ENCODE measurements at regions not wholly inside any gene's neighbourhood (a gene's known extent, or its start where the extent isn't known, plus 50 kb on each side); places are given as distances from the start of the nearest gene placed in this dataset.

GRCh38 chrX:45324941-45325340 lies 124.3 kb upstream of the DIPK2B start (continued):
- TF ChIP-seq PBX2 (CRISPR knock-in tag; IDR thresholded peaks at IDR 0.05; ENCODE audit: low read depth) (no peak), PBX2 (tag; conservative IDR thresholded peaks at IDR 0.05; ENCODE audit: low read depth) (no peak), MCM7 (IDR thresholded peaks at IDR 0.05) (no peak), TOE1 (IDR thresholded peaks at IDR 0.05; ENCODE audit: borderline replicate concordance) (no peak), TOE1 (CRISPR knock-in tag; IDR thresholded peaks at IDR 0.05; ENCODE audit: borderline replicate concordance, low read depth) (no peak), ZNF583 (CRISPR knock-in tag; IDR thresholded peaks at IDR 0.05) (no peak)

- WGBS (ENCODE audit: insufficient coverage, low coverage, missing lambda C conversion rate), result 0% methylated on average over 3 of the region's 3 CpGs
- ChIA-PET CTCF (ENCODE audit: low intra/inter-chr PET ratio) (no interaction called here), POLR2A (no interaction called here)
- H3K4me2 ChIP-seq (ENCODE audit: insufficient read depth, low read length), result no peak overlapping the region
- H3K9ac ChIP-seq (ENCODE audit: insufficient read depth in 1 of 2, low read depth in 2 of 2, low read length in 2 of 2), result no peak overlapping the region
- H3K36me3 ChIP-seq (ENCODE audit: control insufficient read depth, insufficient read depth, low read length), result no peaks in the 10 kb centered on the region
- intact Hi-C loops (cut with micrococcal nuclease) (no loop called here), in situ Hi-C loops (cut with MboI) (no loop called here)
- H3K79me2 ChIP-seq (ENCODE audit: control insufficient read depth, insufficient read depth, low read length), result no peaks in the 10 kb centered on the region
- no peak overlapping the region for H3K4me3 ChIP-seq
- H4K20me1 ChIP-seq (replicated peaks; ENCODE audit: control insufficient read depth, insufficient read depth, low read length), result no peaks in the 10 kb centered on the region
- no peak overlapping the region for H3K27ac ChIP-seq (ENCODE audit: extremely low read depth, low read depth, low read length)
- no peaks in the 10 kb centered on the region for H3K27me3 ChIP-seq (ENCODE audit: control insufficient read depth in 2 of 2, insufficient read depth in 2 of 2, low read length in 2 of 2)
- no peak overlapping the region for H2AFZ ChIP-seq (ENCODE audit: low read depth, low read length)
- FAIRE-seq (no peak), DNase-seq (ENCODE audit: extremely low read depth in 1 of 4, low spot score in 3 of 4) (no peak), ATAC-seq (no peak)
- no peaks in the 10 kb centered on the region for H3K9me3 ChIP-seq (replicated peaks; ENCODE audit: control insufficient read depth, insufficient read depth, low read depth, low read length)
- H3K4me1 ChIP-seq (replicated peaks in 1 of 2; ENCODE audit: control insufficient read depth in 2 of 2, insufficient read depth in 2 of 2, low read length in 2 of 2), result no peaks in the 10 kb centered on the region
- no peaks in the 10 kb centered on the region for H3K9me1 ChIP-seq (ENCODE audit: control insufficient read depth, insufficient read depth, low read length)
- BruUV-seq (replicated peaks), result no TSS peak
- TF ChIP-seq STAT6 (CRISPR knock-in tag; IDR thresholded peaks at IDR 0.05), result no peak
- TF ChIP-seq HCFC1 (IDR thresholded peaks at IDR 0.05; ENCODE audit: low read depth, low read length), result no peak
- TF ChIP-seq TARDBP (IDR thresholded peaks at IDR 0.05), result no peak
- no peak for TF ChIP-seq U2AF1 (optimal IDR thresholded peaks at IDR 0.05; ENCODE audit: low read depth, low read length)
- TF ChIP-seq HOMEZ (CRISPR knock-in tag; IDR thresholded peaks at IDR 0.05), result no peak
- no peak for TF ChIP-seq POLR2G (IDR thresholded peaks at IDR 0.05; ENCODE audit: low read depth, low read length)
- no peak for TF ChIP-seq KAT7 (CRISPR knock-in tag; IDR thresholded peaks at IDR 0.05; ENCODE audit: borderline replicate concordance)
- TF ChIP-seq MXI1 (IDR thresholded peaks at IDR 0.05; ENCODE audit: low read depth, low read length), result no peak
- no peak for TF ChIP-seq ZNF740 (CRISPR knock-in tag; IDR thresholded peaks at IDR 0.05)
- TF ChIP-seq ZNF740 (tag; IDR thresholded peaks at IDR 0.05), result no peak
These were observed 122.7 kb upstream of the DIPK2B start for GRCh38 chrX:45323387-45323786.
